GM12878 (cell line): ENCODE measurements at regions not wholly inside any gene's neighbourhood (a gene's known extent, or its start where the extent isn't known, plus 50 kb on each side); places are given as distances from the start of the nearest gene placed in this dataset.

Source experiments
- EP300 ChIP-seq, 2 experiments: fragments of 150-350 bp in 1 of 2; IDR thresholded peaks; 2 replicates each; pipeline ENCODE4 v1.6.1; 2011 to 2012; ENCODE audit warnings: low read depth in 2 of 2, low read length in 2 of 2, borderline replicate concordance in 1 of 2, improper control_type of control experiment in 1 of 2, inconsistent platforms in 1 of 2; ENCODE audit not compliant: control insufficient read depth in 1 of 2
- MXI1 ChIP-seq: fragments of 150-350 bp; IDR thresholded peaks from 2 replicates; pipeline ENCODE4 v1.6.1; 2011; ENCODE audit warnings: low read depth, mild to moderate bottlenecking, inconsistent platforms, low read length, improper control_type of control experiment
- POLR2A ChIP-seq: IDR thresholded peaks from 2 replicates; pipeline ENCODE4 v1.6.1; 2011; ENCODE audit warnings: low read depth, mild to moderate bottlenecking, low read length
- SMC3 ChIP-seq: IDR thresholded peaks from 2 replicates; pipeline ENCODE4 v1.6.1; 2011; ENCODE audit warnings: low read length, improper control_type of control experiment, borderline replicate concordance
- YY1 ChIP-seq: IDR thresholded peaks from 2 replicates; pipeline ENCODE4 v1.6.1; 2011; ENCODE audit warnings: low read depth, mild to moderate bottlenecking, low read length
- ZNF24 ChIP-seq: fragments of 450-650 bp; IDR thresholded peaks from 2 replicates; pipeline ENCODE4 v1.6.1; 2017; ENCODE audit warnings: antibody characterized with exemption, mild to moderate bottlenecking

DNA sequence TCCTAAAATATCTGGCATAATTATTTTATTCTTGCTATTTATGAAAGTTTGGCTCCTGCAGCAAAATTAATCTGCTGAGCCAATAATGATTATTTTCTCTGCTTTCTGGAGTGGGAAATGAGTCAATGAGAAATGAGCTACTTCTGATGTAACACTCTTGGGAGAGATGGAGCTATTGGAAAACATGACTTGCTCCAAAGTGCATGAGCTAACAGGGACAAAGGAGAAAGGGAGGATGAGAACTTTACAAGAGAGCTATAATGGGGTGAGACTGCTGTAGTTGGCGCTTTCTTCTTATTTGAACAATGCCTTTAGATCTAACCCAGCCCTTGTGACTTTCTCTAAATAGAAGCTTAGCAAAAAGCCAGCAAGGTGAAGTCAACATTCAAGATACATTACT lies 615.1 kb downstream of the ANKRD50 start:
- TF ChIP-seq POLR2A (no peak), EP300 (IDR thresholded peaks at IDR 0.05; ENCODE audit: borderline replicate concordance in 1 of 2, control insufficient read depth in 1 of 2, low read depth in 2 of 2, low read length in 2 of 2) (no peak), ZNF24 (no peak), MXI1 (no peak), SMC3 (no peak), YY1 (no peak)
